B cell (primary cell): ENCODE measurements at regions not wholly inside any gene's neighbourhood (a gene's known extent, or its start where the extent isn't known, plus 50 kb on each side); places are given as distances from the start of the nearest gene placed in this dataset.

Experiments used
- EZH2 ChIP-seq: IDR thresholded peaks from 2 replicates; pipeline ENCODE4 v1.6.1; 2012; ENCODE audit warnings: borderline replicate concordance, low read depth, mild to moderate bottlenecking, moderate library complexity, low read length; ENCODE audit not compliant: insufficient read depth, poor library complexity, severe bottlenecking
- TF ChIP-seq, protein P1 (sequence below): fragments of 200-600 bp; IDR thresholded peaks from one replicate; pipeline ENCODE4 v1.8.0; 2022; ENCODE audit warnings: antibody characterized with exemption, mild to moderate bottlenecking

GRCh38 chr6:126217497-126217896 is 122.4 kb upstream of the CENPW start:
- TF ChIP-seq, protein P1, sequence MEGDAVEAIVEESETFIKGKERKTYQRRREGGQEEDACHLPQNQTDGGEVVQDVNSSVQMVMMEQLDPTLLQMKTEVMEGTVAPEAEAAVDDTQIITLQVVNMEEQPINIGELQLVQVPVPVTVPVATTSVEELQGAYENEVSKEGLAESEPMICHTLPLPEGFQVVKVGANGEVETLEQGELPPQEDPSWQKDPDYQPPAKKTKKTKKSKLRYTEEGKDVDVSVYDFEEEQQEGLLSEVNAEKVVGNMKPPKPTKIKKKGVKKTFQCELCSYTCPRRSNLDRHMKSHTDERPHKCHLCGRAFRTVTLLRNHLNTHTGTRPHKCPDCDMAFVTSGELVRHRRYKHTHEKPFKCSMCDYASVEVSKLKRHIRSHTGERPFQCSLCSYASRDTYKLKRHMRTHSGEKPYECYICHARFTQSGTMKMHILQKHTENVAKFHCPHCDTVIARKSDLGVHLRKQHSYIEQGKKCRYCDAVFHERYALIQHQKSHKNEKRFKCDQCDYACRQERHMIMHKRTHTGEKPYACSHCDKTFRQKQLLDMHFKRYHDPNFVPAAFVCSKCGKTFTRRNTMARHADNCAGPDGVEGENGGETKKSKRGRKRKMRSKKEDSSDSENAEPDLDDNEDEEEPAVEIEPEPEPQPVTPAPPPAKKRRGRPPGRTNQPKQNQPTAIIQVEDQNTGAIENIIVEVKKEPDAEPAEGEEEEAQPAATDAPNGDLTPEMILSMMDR = no peak
- TF ChIP-seq EZH2 = no peak
